ENCODE measurements at regions not wholly inside any gene's neighbourhood (a gene's known extent, or its start where the extent isn't known, plus 50 kb on each side); places are given as distances from the start of the nearest gene placed in this dataset.

DNA sequence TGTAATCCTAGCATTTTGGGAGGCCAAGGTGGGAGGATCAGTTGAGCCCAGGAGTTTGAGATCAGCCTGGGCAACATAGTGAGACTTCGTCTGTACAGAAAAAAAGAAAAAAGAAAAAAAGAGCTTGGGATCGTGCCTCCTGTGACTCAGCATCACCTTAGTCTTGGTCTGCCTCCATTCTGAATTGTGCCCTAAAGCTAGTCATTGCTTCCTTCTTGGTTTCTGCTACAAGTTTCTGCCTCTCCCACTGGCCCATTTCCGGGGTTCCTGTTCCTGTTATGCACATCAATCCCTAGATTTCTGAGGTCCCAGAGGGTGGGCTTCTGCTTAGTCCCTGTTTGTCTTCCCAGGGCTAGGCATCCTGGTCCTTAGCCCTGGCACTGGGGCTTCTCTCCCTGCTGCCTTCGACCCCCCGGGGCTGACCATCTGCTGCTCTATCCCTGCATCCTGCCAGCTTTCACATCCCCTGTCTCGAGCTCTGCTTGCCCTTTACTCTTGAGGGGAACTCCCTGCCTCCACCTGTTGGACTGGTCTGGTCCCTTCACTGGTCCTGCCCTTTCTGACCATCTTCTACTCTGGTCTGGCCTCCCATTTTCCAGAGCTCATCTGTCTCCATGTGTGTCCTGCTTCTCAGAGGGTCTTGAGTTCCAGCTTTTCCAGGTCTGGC is 77.5 kb upstream of the ESR1 start:
- TF ChIP-seq SPI1 (IDR thresholded peaks at IDR 0.05; ENCODE audit: borderline replicate concordance, low read depth) = no peak
- TF ChIP-seq, protein P1, sequence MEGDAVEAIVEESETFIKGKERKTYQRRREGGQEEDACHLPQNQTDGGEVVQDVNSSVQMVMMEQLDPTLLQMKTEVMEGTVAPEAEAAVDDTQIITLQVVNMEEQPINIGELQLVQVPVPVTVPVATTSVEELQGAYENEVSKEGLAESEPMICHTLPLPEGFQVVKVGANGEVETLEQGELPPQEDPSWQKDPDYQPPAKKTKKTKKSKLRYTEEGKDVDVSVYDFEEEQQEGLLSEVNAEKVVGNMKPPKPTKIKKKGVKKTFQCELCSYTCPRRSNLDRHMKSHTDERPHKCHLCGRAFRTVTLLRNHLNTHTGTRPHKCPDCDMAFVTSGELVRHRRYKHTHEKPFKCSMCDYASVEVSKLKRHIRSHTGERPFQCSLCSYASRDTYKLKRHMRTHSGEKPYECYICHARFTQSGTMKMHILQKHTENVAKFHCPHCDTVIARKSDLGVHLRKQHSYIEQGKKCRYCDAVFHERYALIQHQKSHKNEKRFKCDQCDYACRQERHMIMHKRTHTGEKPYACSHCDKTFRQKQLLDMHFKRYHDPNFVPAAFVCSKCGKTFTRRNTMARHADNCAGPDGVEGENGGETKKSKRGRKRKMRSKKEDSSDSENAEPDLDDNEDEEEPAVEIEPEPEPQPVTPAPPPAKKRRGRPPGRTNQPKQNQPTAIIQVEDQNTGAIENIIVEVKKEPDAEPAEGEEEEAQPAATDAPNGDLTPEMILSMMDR (IDR thresholded peaks at IDR 0.05; ENCODE audit: insufficient read depth, low read length) = no peak
- TF ChIP-seq, protein P2, sequence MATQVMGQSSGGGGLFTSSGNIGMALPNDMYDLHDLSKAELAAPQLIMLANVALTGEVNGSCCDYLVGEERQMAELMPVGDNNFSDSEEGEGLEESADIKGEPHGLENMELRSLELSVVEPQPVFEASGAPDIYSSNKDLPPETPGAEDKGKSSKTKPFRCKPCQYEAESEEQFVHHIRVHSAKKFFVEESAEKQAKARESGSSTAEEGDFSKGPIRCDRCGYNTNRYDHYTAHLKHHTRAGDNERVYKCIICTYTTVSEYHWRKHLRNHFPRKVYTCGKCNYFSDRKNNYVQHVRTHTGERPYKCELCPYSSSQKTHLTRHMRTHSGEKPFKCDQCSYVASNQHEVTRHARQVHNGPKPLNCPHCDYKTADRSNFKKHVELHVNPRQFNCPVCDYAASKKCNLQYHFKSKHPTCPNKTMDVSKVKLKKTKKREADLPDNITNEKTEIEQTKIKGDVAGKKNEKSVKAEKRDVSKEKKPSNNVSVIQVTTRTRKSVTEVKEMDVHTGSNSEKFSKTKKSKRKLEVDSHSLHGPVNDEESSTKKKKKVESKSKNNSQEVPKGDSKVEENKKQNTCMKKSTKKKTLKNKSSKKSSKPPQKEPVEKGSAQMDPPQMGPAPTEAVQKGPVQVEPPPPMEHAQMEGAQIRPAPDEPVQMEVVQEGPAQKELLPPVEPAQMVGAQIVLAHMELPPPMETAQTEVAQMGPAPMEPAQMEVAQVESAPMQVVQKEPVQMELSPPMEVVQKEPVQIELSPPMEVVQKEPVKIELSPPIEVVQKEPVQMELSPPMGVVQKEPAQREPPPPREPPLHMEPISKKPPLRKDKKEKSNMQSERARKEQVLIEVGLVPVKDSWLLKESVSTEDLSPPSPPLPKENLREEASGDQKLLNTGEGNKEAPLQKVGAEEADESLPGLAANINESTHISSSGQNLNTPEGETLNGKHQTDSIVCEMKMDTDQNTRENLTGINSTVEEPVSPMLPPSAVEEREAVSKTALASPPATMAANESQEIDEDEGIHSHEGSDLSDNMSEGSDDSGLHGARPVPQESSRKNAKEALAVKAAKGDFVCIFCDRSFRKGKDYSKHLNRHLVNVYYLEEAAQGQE (IDR thresholded peaks at IDR 0.05; ENCODE audit: insufficient replicate concordance, low read depth) = no peak
- no peak for TF ChIP-seq GABPA (IDR thresholded peaks at IDR 0.05; ENCODE audit: low read depth)
- no peak for TF ChIP-seq POLR2AphosphoS5 (IDR thresholded peaks at IDR 0.05; ENCODE audit: low read depth)
- no peak for DNase-seq (ENCODE audit: low read depth in 1 of 2, low spot score in 1 of 2)
- H3K27me3 ChIP-seq (ENCODE audit: insufficient read depth, poor library complexity, severe bottlenecking) = no peaks in the 10 kb centered on the region
- H3K27ac ChIP-seq (replicated peaks) = no peak overlapping the region
- H3K4me3 ChIP-seq (replicated peaks; ENCODE audit: insufficient read depth, low read length) = no peak overlapping the region

- no peaks in the 10 kb centered on the region for H3K27me3 ChIP-seq (ENCODE audit: insufficient read depth, poor library complexity, severe bottlenecking)
- TF ChIP-seq, protein P1 (IDR thresholded peaks at IDR 0.05; ENCODE audit: insufficient read depth, low read length) = no peak
- TF ChIP-seq POLR2AphosphoS5 (IDR thresholded peaks at IDR 0.05; ENCODE audit: low read depth) (no peak), GABPA (IDR thresholded peaks at IDR 0.05; ENCODE audit: low read depth) (no peak), SPI1 (IDR thresholded peaks at IDR 0.05; ENCODE audit: borderline replicate concordance, low read depth) (no peak)
- TF ChIP-seq, protein P2 (IDR thresholded peaks at IDR 0.05; ENCODE audit: insufficient replicate concordance, low read depth) = no peak
- no peak overlapping the region for H3K27ac ChIP-seq (replicated peaks)
- no peak for DNase-seq (ENCODE audit: low read depth in 1 of 2, low spot score in 1 of 2)
- no peak overlapping the region for H3K4me3 ChIP-seq (replicated peaks; ENCODE audit: insufficient read depth, low read length)
Observed at GRCh38 chr6:151730496-151730870, 77.0 kb upstream of the ESR1 start.

DNA sequence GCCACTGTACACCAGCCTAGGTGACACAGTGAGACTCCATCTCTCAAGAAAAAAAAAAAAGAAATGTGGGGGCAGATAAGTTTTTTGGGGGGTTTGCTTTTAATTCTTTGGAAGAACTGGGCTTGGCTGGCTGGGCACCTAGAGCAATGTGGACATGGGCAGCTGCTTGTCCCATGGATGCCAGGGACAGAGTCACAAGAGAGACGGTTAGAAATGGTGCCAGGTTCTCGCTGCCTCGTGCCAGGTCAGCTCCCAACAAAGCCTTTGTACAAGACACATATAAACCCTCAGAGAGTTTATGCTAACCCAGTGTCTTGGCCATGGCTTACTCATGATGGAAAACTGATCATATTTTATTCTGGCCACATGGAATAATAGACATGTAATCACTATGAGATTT is 76.2 kb upstream of the ESR1 start:
- no peak overlapping the region for H3K4me3 ChIP-seq (replicated peaks; ENCODE audit: insufficient read depth, low read length)
- TF ChIP-seq, protein P1 (IDR thresholded peaks at IDR 0.05; ENCODE audit: insufficient read depth, low read length) = no peak
- TF ChIP-seq SPI1 (IDR thresholded peaks at IDR 0.05; ENCODE audit: borderline replicate concordance, low read depth) (no peak), GABPA (IDR thresholded peaks at IDR 0.05; ENCODE audit: low read depth) (no peak), POLR2AphosphoS5 (IDR thresholded peaks at IDR 0.05; ENCODE audit: low read depth) (no peak)
- TF ChIP-seq, protein P2 (IDR thresholded peaks at IDR 0.05; ENCODE audit: insufficient replicate concordance, low read depth) = no peak
- H3K27ac ChIP-seq (replicated peaks) = no peak overlapping the region
- H3K27me3 ChIP-seq (ENCODE audit: insufficient read depth, poor library complexity, severe bottlenecking) = no peaks in the 10 kb centered on the region
- DNase-seq (ENCODE audit: low read depth in 1 of 2, low spot score in 1 of 2) = no peak
